Muscle layer of duodenum (tissue), 2 donors: ENCODE measurements at regions not wholly inside any gene's neighbourhood (a gene's known extent, or its start where the extent isn't known, plus 50 kb on each side); places are given as distances from the start of the nearest gene placed in this dataset.

Experiments
- H3K27ac ChIP-seq: one replicate; pipeline ENCODE4 v1.7.0; 2013; ENCODE audit warnings: mild to moderate bottlenecking, low read length
- H3K27me3 ChIP-seq: one replicate; pipeline ENCODE4 v1.7.0; 2013; ENCODE audit warnings: low read depth, mild to moderate bottlenecking, control low read depth, low read length
- H3K36me3 ChIP-seq, 2 donors: one replicate each; pipeline ENCODE4 v1.7.0; 2013; ENCODE audit warnings: low read length in 2 of 2, control low read depth in 1 of 2, mild to moderate bottlenecking in 1 of 2; ENCODE audit not compliant: insufficient read depth in 2 of 2, control insufficient read depth in 1 of 2
- H3K4me1 ChIP-seq, 2 donors: one replicate each; pipeline ENCODE4 v1.7.0; 2013; ENCODE audit warnings: low read length in 2 of 2, mild to moderate bottlenecking in 2 of 2, control low read depth in 1 of 2, moderate library complexity in 1 of 2; ENCODE audit not compliant: insufficient read depth in 2 of 2, control insufficient read depth in 1 of 2
- H3K4me3 ChIP-seq, 2 donors: one replicate each; pipeline ENCODE4 v1.7.0; 2013; ENCODE audit warnings: low read length in 2 of 2, low read depth in 1 of 2, mild to moderate bottlenecking in 1 of 2
- H3K9me3 ChIP-seq, 2 donors: one replicate each; pipeline ENCODE4 v1.7.0; 2013; ENCODE audit warnings: low read length in 2 of 2, control low read depth in 1 of 2, mild to moderate bottlenecking in 1 of 2; ENCODE audit not compliant: control insufficient read depth in 1 of 2
- donor health status: healthy.

DNA sequence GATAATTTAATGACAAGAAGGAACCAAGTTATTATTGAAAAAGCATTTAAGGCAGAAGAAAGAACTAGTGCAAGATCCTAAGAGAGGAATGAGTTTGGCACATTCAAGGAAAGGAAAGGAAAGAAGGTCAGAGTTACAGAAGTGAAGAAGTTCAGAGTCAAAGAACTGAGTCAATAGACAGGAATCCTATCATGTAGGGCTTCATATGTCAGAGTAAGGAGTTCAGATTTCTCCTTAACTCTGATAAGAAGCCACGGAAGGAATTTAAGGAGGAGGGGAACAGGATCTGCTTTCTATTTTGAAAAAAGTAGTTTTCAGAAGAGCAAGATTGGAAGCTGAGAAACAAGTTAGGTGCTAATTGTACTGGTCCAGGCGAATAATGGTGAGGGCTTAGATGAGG lies 223.1 kb upstream of the FOXN3 start:
- H3K4me1 ChIP-seq = no peaks in the 10 kb centered on the region
- no peak overlapping the region for H3K27ac ChIP-seq
- no peaks in the 10 kb centered on the region for H3K27me3 ChIP-seq
- H3K36me3 ChIP-seq = no peaks in the 10 kb centered on the region
- H3K9me3 ChIP-seq = no peaks in the 10 kb centered on the region
- no peak overlapping the region for H3K4me3 ChIP-seq

DNA sequence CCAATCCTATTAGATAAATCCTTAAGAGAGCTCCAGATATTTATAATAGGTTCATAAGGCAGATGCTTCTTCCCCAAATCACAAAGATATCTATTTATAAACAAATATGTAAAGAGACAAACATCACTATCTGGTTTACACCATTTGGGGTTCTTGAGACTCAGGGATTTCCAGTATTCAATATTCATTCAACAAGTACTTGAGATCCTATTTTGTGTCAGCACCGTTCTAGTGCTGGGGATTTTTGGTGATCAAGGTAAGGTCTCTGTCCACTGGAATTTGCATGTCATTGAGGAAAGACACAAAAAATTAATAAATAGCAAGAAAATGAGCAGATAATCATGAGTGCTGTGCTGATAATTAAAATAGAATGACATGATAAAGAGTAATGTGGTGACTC lies 222.7 kb upstream of the FOXN3 start:
- Histone ChIP-seq H3K4me1 (no peaks in the 10 kb centered on the region), H3K4me3 (no peak overlapping the region), H3K27ac (no peak overlapping the region), H3K36me3 (no peaks in the 10 kb centered on the region), H3K27me3 (no peaks in the 10 kb centered on the region), H3K9me3 (no peaks in the 10 kb centered on the region)

DNA sequence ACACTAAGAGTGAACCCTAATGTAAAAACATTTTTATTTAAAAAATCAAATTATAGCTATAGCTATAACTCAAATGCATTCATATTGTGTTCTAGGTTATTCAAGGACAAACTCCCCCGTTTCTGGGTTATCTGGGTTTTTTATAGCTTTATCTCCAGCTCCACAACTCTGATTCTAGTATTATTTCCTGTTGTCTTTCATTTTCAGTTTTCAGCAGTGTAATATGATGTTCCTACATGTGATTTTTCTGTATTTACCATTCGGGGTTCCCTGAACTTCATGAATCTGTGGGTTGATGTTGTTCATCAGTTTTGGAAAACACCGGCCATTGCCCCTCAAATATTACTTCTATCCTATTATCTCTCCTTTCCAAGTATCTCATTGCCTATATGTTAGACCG lies 221.9 kb upstream of the FOXN3 start:
- no peaks in the 10 kb centered on the region for H3K4me1 ChIP-seq
- H3K27me3 ChIP-seq = no peaks in the 10 kb centered on the region
- H3K9me3 ChIP-seq = no peaks in the 10 kb centered on the region
- no peak overlapping the region for H3K4me3 ChIP-seq
- no peak overlapping the region for H3K27ac ChIP-seq
- H3K36me3 ChIP-seq = no peaks in the 10 kb centered on the region

DNA sequence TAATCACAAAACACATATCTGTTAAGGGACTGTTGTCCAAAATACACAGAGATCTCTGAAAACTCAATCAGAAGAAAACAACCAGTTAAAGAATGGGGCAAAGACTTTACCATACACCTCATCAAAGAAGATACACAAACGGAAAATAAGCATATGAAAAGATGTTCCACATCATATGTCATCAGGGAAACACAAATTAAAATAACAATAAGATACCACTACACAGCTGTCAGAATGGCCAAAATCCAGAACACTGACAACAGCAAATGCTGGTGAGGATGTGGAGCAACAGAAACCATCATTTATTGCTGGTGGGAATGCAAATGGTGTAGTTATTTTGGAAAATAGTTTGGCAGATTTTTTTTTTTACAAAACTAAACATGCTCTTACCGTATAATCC lies 220.5 kb upstream of the FOXN3 start:
- Histone ChIP-seq H3K4me3 (no peak overlapping the region), H3K27ac (no peak overlapping the region), H3K9me3 (no peaks in the 10 kb centered on the region), H3K4me1 (no peaks in the 10 kb centered on the region), H3K27me3 (no peaks in the 10 kb centered on the region), H3K36me3 (no peaks in the 10 kb centered on the region)

DNA sequence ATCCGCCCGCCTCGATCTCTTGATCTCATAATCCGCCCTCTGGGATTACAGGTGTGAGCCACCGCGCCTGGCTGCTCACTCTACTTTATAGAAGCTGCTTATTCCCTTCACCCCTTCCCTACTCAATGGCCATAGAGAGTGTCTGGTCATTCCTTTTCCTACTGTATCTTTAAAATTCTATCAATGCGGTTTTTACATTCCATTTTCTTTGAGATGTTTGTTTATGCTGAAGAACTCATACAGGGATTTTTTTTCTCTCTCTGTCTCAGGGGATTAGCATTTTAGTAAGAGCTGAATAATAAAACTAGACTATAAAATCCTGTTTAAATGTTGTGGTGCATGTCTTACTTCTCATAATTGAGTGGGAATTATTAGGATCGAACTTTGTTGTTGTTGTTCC lies 218.6 kb upstream of the FOXN3 start:
- H3K9me3 ChIP-seq = no peaks in the 10 kb centered on the region
- no peaks in the 10 kb centered on the region for H3K36me3 ChIP-seq
- no peak overlapping the region for H3K4me3 ChIP-seq
- H3K27me3 ChIP-seq = no peaks in the 10 kb centered on the region
- H3K27ac ChIP-seq = no peak overlapping the region
- no peaks in the 10 kb centered on the region for H3K4me1 ChIP-seq

DNA sequence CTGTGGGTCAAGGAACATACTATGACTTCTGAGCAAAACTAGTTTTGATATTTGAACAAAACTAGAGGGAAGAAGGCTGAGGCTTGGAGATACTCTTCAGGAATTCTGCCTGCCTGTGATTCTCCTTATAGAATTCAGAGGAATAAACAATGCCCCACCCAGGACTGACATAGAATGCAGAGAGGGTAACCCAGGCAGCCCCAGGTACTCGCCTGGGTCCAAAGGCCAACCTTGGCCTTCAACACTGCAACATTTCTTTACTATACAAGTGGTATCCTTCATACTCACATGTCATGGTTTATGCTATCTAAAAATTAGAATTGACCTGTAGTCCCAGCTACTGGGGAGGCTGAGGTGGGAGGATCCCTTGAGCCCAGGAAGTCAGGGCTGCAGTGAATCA lies 217.0 kb upstream of the FOXN3 start:
- Histone ChIP-seq H3K4me3 (no peak overlapping the region), H3K9me3 (no peaks in the 10 kb centered on the region), H3K36me3 (no peaks in the 10 kb centered on the region), H3K27ac (no peak overlapping the region), H3K4me1 (no peaks in the 10 kb centered on the region), H3K27me3 (no peaks in the 10 kb centered on the region)

DNA sequence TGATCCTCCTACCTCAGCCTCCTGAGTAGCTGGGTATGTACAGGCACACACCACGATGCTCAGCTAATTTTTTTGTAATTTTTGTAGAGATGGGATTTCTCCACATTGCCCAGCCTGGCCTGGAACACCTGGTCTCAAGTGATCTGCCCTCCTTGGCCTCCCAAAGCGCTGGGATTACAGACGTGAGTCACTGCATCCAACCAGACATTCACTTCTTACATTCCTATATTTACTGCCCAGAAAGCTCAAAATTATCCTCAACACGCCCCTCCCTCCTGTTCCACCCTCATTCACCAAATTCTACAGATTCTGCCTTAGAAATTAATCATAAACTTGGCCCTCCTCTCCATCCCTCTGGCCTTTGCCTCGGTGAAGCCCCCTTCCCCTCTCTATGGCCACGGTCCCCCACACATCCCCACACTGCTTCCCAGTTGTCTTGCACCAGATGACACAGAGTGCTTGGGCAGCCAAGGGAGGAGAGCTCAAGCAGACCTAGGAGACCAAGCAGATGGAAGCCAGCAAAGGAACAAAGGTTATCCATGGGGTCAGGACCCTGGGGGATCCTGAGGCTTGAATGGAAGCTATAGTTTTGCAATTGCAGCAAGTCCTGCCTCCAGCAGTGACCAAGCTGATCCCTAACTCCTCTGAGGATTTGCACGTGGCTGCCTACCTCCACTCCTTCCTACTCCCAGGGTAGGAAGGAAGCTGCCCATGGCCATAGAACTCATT lies 213.2 kb upstream of the FOXN3 start:
- Histone ChIP-seq H3K4me3 (no peak overlapping the region), H3K27ac (no peak overlapping the region), H3K4me1 (peaks cover 0 to 6% of the 10 kb centered on the region in 2 donors), H3K27me3 (no peaks in the 10 kb centered on the region), H3K36me3 (no peaks in the 10 kb centered on the region), H3K9me3 (no peaks in the 10 kb centered on the region)

DNA sequence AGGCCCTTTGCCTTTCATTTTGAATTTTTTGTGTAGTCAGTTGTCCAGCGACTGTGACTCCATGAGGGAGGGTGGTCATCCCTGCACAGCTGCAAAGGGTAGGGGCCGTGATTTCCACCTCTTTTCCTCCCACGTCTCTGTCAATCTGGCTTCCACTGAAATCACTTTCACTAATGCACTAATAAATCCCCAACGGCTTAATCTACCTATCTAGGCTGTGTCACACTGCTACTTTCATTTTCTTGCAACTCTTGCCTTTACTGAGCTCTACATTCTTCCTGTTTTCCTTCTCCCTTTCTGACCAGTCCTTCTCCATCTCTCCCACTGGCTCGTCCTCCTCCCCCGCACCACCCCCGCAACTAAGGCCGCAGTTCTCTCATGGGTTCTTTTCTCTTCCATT lies 212.3 kb upstream of the FOXN3 start:
- H3K4me3 ChIP-seq = no peak overlapping the region
- no peak overlapping the region for H3K27ac ChIP-seq
- no peaks in the 10 kb centered on the region for H3K27me3 ChIP-seq
- H3K9me3 ChIP-seq = no peaks in the 10 kb centered on the region
- H3K4me1 ChIP-seq = peaks cover 0 to 10% of the 10 kb centered on the region in 2 donors
- H3K36me3 ChIP-seq = no peaks in the 10 kb centered on the region

DNA sequence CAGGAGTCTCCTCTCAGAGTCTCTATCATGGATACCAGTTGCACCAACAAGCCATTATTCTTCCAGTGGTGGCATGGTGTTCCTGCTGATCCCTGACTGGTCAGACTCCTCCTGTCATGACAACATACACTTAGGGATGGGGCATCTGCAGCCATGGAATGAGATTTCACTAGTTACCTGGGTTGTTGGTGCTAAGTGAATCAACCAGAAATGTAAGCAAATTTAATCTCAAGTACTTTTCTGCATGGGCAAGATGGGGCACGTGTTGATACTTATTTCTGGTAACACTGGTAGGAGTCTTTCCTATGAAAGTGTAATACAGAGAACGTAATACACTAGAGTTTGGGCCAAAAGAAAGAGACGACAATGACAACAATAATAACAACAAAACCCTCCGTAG lies 211.5 kb upstream of the FOXN3 start:
- H3K27me3 ChIP-seq = no peaks in the 10 kb centered on the region
- H3K36me3 ChIP-seq = no peaks in the 10 kb centered on the region
- H3K4me1 ChIP-seq = peaks cover 0 to 10% of the 10 kb centered on the region in 2 donors
- H3K27ac ChIP-seq = no peak overlapping the region
- H3K4me3 ChIP-seq = no peak overlapping the region
- no peaks in the 10 kb centered on the region for H3K9me3 ChIP-seq

DNA sequence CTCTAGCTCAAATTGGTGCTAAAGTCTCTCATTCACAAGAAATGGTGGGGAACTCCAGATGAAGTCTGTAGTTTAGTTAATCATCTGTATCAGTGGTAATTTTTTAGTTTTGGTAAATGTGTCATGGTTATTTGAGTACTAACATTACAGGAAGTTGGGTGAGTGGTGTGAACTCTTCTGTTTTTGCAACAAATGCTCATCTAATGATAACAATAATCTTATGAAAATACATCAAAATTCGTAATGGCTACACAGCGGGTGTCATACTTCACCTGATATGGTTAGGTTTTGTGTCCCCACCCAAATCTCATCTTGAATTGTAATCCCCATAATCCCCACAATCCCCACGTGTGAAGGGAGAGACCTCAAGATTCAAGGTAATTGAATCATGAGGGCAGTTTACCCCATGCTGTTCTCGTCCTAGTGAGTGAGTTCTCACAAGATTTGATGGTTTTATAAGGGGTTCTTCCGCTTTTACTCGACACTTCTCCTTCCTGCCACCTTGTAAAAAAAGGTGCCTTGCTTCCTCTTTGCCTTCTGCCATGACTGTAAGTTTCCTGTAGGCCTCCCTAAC lies 209.3 kb upstream of the FOXN3 start:
- H3K36me3 ChIP-seq = no peaks in the 10 kb centered on the region
- no peaks in the 10 kb centered on the region for H3K9me3 ChIP-seq
- H3K27me3 ChIP-seq = no peaks in the 10 kb centered on the region
- H3K27ac ChIP-seq = no peak overlapping the region
- no peak overlapping the region for H3K4me3 ChIP-seq
- H3K4me1 ChIP-seq = peaks cover 0 to 10% of the 10 kb centered on the region in 2 donors

DNA sequence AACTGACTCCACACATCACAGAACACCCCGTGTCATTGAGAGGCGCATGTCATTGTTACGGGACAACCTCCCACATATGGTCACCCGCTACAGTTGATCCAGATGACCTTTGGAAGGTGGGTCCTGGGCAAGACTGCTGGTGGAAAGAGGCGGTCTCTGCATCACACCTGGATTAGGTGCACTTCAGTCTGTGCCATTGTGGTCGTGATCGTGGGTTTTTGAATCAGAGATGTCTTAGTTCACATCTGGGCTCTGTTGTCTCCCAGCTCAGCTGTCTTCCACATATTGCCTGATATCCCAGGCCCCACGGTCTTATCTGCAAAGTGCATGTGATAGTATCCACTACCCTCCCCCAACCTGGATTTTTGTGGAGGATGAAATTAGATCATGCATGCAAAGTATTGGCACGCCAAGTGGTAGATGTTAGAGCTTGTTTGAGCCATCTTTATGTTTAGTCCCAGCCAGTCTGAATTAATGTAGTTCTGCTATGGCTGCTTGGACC lies 208.7 kb upstream of the FOXN3 start:
- no peak overlapping the region for H3K27ac ChIP-seq
- no peak overlapping the region for H3K4me3 ChIP-seq
- H3K9me3 ChIP-seq = no peaks in the 10 kb centered on the region
- H3K27me3 ChIP-seq = no peaks in the 10 kb centered on the region
- H3K4me1 ChIP-seq = peaks cover 0 to 10% of the 10 kb centered on the region in 2 donors
- no peaks in the 10 kb centered on the region for H3K36me3 ChIP-seq
